NCI-H460 (cell line): ENCODE measurements at regions not wholly inside any gene's neighbourhood (a gene's known extent, or its start where the extent isn't known, plus 50 kb on each side); places are given as distances from the start of the nearest gene placed in this dataset.
A peak's percentile ranks its signal among the peaks of the same experiment; 100 is the strongest.
"Not testable (repeated sequence)": the region's sequence is repeated elsewhere in the genome, so short reads cannot be mapped to it uniquely, and the experiment has no call there.

Experiments used
- DNase-seq: peaks from one replicate; pipeline ENCODE4 v3.0.0-alpha.2; 2016; ENCODE audit warnings: low read depth; ENCODE audit errors: extremely low read depth

GRCh38 chr5:87788416-87788815 lies 375.7 kb upstream of the CCNH start:
- no peak for DNase-seq

- no peak for DNase-seq
Measured at GRCh38 chr5:87787625-87788256, 375.0 kb upstream of the CCNH start.

- no peak for DNase-seq
Measured at GRCh38 chr5:87787086-87787485, 374.4 kb upstream of the CCNH start.

GRCh38 chr5:87786471-87786870 lies 373.7 kb upstream of the CCNH start:
- DNase-seq, result no peak

- no peak for DNase-seq
Measured at GRCh38 chr5:87785554-87786335, 373.0 kb upstream of the CCNH start.

GRCh38 chr5:87784879-87785495 lies 372.3 kb upstream of the CCNH start:
- no peak for DNase-seq

- no peak for DNase-seq
Measured at GRCh38 chr5:87784311-87784710, 371.6 kb upstream of the CCNH start.

GRCh38 chr5:87782916-87783315 lies 370.2 kb upstream of the CCNH start:
- no peak for DNase-seq

- no peak for DNase-seq
Measured at GRCh38 chr5:87781976-87782375, 369.2 kb upstream of the CCNH start.

- peak; percentile 88 for DNase-seq
Measured at GRCh38 chr5:87780831-87781760, 368.4 kb upstream of the CCNH start.

GRCh38 chr5:87778876-87779275 lies 366.1 kb upstream of the CCNH start:
- no peak for DNase-seq

GRCh38 chr5:87777877-87778276 lies 365.1 kb upstream of the CCNH start:
- DNase-seq, result no peak

- no peak for DNase-seq
Measured at GRCh38 chr5:87776785-87777184, 364.1 kb upstream of the CCNH start.

- not testable (repeated sequence) for DNase-seq
Measured at GRCh38 chr5:87776302-87776701, 363.6 kb upstream of the CCNH start.

- no peak for DNase-seq
Measured at GRCh38 chr5:87775228-87775627, 362.5 kb upstream of the CCNH start.

- DNase-seq, result no peak
Measured at GRCh38 chr5:87774804-87775203, 362.1 kb upstream of the CCNH start.

GRCh38 chr5:87770601-87771121 lies 357.9 kb upstream of the CCNH start:
- DNase-seq, result no peak

GRCh38 chr5:87770016-87770570 lies 357.4 kb upstream of the CCNH start:
- no peak for DNase-seq

GRCh38 chr5:87769157-87769556 lies 356.4 kb upstream of the CCNH start:
- DNase-seq, result no peak

- no peak for DNase-seq
Measured at GRCh38 chr5:87768190-87768589, 355.5 kb upstream of the CCNH start.
